SK-N-SH (cell line): ENCODE measurements at regions not wholly inside any gene's neighbourhood (a gene's known extent, or its start where the extent isn't known, plus 50 kb on each side); places are given as distances from the start of the nearest gene placed in this dataset.

ENCODE experiments used
- CHD2 ChIP-seq: fragments of 150-350 bp; IDR thresholded peaks from 2 replicates; pipeline ENCODE4 v1.6.1; 2018; ENCODE audit warnings: low read length; ENCODE audit not compliant: partially characterized antibody
- CTCF ChIP-seq: fragments of 200-600 bp; sonication (generic); IDR thresholded peaks from 2 replicates; pipeline ENCODE4 v1.6.1; 2017; ENCODE audit warnings: antibody characterized with exemption, mild to moderate bottlenecking, moderate library complexity
- EP300 ChIP-seq, 2 experiments: IDR thresholded peaks; 2 replicates each; pipeline versions ENCODE4 v1.4.0 to v1.6.1; 2012; ENCODE audit warnings: borderline replicate concordance in 1 of 2, low read depth in 1 of 2, low read length in 1 of 2
- GABPA ChIP-seq: IDR thresholded peaks from 2 replicates; pipeline ENCODE4 v1.4.0; 2012; ENCODE audit warnings: low read depth, mild to moderate bottlenecking
- MAX ChIP-seq: IDR thresholded peaks from 2 replicates; pipeline ENCODE4 v1.4.0; 2012; ENCODE audit warnings: low read depth
- MXI1 ChIP-seq: IDR thresholded peaks from 2 replicates; pipeline ENCODE4 v1.6.1; 2012; ENCODE audit warnings: mild to moderate bottlenecking, low read depth, low read length, improper control_type of control experiment
- NRF1 ChIP-seq: IDR thresholded peaks from 2 replicates; pipeline ENCODE4 v1.6.1; 2012; ENCODE audit warnings: low read depth, mild to moderate bottlenecking, low read length
- POLR2AphosphoS5 ChIP-seq: IDR thresholded peaks from 2 replicates; pipeline ENCODE4 v1.6.1; 2012; ENCODE audit warnings: low read depth, low read length
- RAD21 ChIP-seq: IDR thresholded peaks from 2 replicates; pipeline ENCODE4 v1.6.1; 2012; ENCODE audit warnings: mild to moderate bottlenecking, low read length
- RCOR1 ChIP-seq: fragments of 150-350 bp; IDR thresholded peaks from 2 replicates; pipeline ENCODE4 v1.6.1; 2017; ENCODE audit warnings: antibody characterized with exemption, low read length
- REST ChIP-seq: IDR thresholded peaks from 2 replicates; pipeline ENCODE4 v1.6.1; 2012; ENCODE audit warnings: mild to moderate bottlenecking, low read depth, low read length, moderate library complexity
- SIN3A ChIP-seq: IDR thresholded peaks from 2 replicates; pipeline ENCODE4 v1.6.1; 2012; ENCODE audit warnings: low read depth, mild to moderate bottlenecking, low read length, moderate library complexity, borderline replicate concordance
- TAF1 ChIP-seq: IDR thresholded peaks from 2 replicates; pipeline ENCODE4 v1.6.1; 2012; ENCODE audit warnings: low read depth, mild to moderate bottlenecking, low read length, moderate library complexity, borderline replicate concordance
- YY1 ChIP-seq: IDR thresholded peaks from 2 replicates; pipeline ENCODE4 v1.4.0; 2012; ENCODE audit warnings: low read depth, mild to moderate bottlenecking

- TF ChIP-seq CTCF, result no peak
- no peak for TF ChIP-seq GABPA
- no peak for TF ChIP-seq MXI1
- no peak for TF ChIP-seq SIN3A
- no peak for TF ChIP-seq MAX
- no peak for TF ChIP-seq REST
- no peak for TF ChIP-seq RAD21
- TF ChIP-seq EP300 (IDR thresholded peaks at IDR 0.05; ENCODE audit: borderline replicate concordance in 1 of 2, low read depth in 1 of 2, low read length in 1 of 2), result no peak
- no peak for TF ChIP-seq CHD2
- TF ChIP-seq TAF1, result no peak
- TF ChIP-seq POLR2AphosphoS5, result no peak
- no peak for TF ChIP-seq YY1
- no peak for TF ChIP-seq NRF1
- no peak for TF ChIP-seq RCOR1
Observed at GRCh38 chr1:82388679-82389078, 587.9 kb downstream of the ADGRL2 start.
